Left ventricle myocardium inferior (tissue), 1 donor: ENCODE measurements at regions not wholly inside any gene's neighbourhood (a gene's known extent, or its start where the extent isn't known, plus 50 kb on each side); places are given as distances from the start of the nearest gene placed in this dataset.

Experiments used
- DNase-seq: peaks from one replicate; pipeline ENCODE4 v3.0.0-alpha.2; 2020
- H3K27ac ChIP-seq: fragments of 200-600 bp; replicated peaks from 2 replicates; pipeline ENCODE4 v1.8.0; 2021
- H3K27me3 ChIP-seq: fragments of 200-600 bp; 2 replicates; pipeline ENCODE4 v1.8.0; 2021; ENCODE audit warnings: low read depth
- H3K36me3 ChIP-seq: fragments of 200-600 bp; 2 replicates; pipeline ENCODE4 v1.8.0; 2021
- H3K4me1 ChIP-seq: fragments of 200-600 bp; 2 replicates; pipeline ENCODE4 v1.8.0; 2021
- H3K4me3 ChIP-seq: fragments of 200-600 bp; 2 replicates; pipeline ENCODE4 v1.8.0; 2021; ENCODE audit warnings: mild to moderate bottlenecking, moderate library complexity
- H3K9me3 ChIP-seq: fragments of 200-600 bp; replicated peaks from 2 replicates; pipeline ENCODE4 v1.8.0; 2021
- intact Hi-C: fragments of 100-400 bp; cut with micrococcal nuclease; formaldehyde crosslinking; loops from one replicate; pipeline ENCODE4 v1.11.0; 2022
- TF ChIP-seq, protein P1 (sequence below): fragments of 200-600 bp; IDR thresholded peaks from 2 replicates; pipeline ENCODE4 v1.8.0; 2021; ENCODE audit warnings: antibody characterized with exemption, mild to moderate bottlenecking, borderline replicate concordance
- donor health status: DM: no; HTN: yes; CAD: no; lungs with severe emphysema.

DNA sequence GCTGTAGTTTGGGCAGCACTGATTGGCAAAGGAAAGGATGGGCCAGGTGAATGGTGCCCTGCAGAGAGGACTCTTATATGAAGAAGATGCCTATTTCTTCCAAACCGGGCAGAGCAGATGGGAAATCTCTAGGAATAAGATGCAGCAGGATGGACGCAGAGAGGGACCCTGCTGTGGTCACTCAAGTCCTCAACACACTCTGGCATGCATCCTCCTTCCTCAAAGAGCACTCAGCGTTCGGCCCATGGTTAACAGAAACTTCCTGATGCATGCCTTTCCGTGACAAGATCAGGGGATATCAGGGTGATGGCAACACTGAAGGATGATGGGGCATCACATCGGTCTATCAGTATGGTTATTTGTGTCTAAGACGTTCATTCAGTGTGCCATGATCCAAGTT, 232.7 kb downstream of the TTC32 start:
- Histone ChIP-seq H3K36me3 (no peaks in the 10 kb centered on the region), H3K4me3 (no peak overlapping the region), H3K4me1 (peaks cover 28% of the 10 kb centered on the region), H3K9me3 (no peaks in the 10 kb centered on the region), H3K27ac (no peak overlapping the region), H3K27me3 (no peaks in the 10 kb centered on the region)
- intact Hi-C loops, result no loop called here
- TF ChIP-seq, protein P1, sequence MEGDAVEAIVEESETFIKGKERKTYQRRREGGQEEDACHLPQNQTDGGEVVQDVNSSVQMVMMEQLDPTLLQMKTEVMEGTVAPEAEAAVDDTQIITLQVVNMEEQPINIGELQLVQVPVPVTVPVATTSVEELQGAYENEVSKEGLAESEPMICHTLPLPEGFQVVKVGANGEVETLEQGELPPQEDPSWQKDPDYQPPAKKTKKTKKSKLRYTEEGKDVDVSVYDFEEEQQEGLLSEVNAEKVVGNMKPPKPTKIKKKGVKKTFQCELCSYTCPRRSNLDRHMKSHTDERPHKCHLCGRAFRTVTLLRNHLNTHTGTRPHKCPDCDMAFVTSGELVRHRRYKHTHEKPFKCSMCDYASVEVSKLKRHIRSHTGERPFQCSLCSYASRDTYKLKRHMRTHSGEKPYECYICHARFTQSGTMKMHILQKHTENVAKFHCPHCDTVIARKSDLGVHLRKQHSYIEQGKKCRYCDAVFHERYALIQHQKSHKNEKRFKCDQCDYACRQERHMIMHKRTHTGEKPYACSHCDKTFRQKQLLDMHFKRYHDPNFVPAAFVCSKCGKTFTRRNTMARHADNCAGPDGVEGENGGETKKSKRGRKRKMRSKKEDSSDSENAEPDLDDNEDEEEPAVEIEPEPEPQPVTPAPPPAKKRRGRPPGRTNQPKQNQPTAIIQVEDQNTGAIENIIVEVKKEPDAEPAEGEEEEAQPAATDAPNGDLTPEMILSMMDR, result no peak
- DNase-seq, result no peak

DNA sequence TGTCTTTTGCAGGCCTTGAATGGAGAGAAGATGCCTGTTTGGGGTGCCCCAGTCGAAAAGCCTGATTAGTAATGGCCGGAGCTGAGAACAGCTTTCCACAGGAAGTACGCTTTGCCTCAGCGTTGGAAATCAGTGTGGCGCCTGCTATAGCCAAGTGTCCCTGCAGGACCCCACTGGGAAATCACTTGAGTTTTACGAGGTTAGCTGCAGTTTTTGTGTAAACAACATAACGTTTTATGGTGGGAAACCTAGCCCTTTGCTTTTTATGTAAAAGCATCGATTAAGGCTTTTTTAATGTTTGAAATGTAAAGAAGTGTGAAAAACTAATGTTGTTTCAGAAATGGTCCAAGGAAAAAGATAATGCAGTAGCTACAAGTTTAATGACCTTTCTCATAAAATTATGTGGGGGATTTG, 234.2 kb downstream of the TTC32 start:
- Histone ChIP-seq H3K27me3 (no peaks in the 10 kb centered on the region), H3K27ac (peak overlapping the region; percentile 15), H3K4me3 (no peak overlapping the region), H3K4me1 (peaks cover 15% of the 10 kb centered on the region), H3K36me3 (no peaks in the 10 kb centered on the region), H3K9me3 (no peaks in the 10 kb centered on the region)
- DNase-seq, result no peak
- intact Hi-C loops, result no loop called here
- TF ChIP-seq, protein P1, result no peak

DNA sequence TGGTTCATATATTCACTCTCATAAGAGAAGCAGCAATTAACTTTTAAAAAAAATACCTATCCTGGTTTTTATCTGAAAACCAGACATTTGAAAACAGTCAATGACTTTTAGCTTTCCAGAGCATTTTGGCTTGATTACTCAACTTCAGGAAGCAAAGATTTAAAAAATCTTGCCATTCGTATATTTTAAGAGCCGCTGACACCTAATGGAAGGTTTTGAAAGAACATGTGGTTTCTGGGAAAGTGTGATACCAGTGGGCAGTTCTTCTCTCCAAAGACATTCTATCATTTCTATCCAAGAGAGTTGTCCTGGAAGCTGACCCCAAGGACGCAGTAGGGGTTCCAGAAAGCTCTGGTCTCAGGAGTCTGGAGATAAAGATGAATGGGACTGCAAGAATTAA, 234.7 kb downstream of the TTC32 start:
- peaks cover 14% of the 10 kb centered on the region for H3K4me1 ChIP-seq
- intact Hi-C loops, result no loop called here
- peak overlapping the region; percentile 15 for H3K27ac ChIP-seq
- no peaks in the 10 kb centered on the region for H3K9me3 ChIP-seq
- H3K27me3 ChIP-seq, result no peaks in the 10 kb centered on the region
- TF ChIP-seq, protein P1, result peak; percentile 23
- H3K4me3 ChIP-seq, result no peak overlapping the region
- no peak for DNase-seq
- H3K36me3 ChIP-seq, result no peaks in the 10 kb centered on the region

DNA sequence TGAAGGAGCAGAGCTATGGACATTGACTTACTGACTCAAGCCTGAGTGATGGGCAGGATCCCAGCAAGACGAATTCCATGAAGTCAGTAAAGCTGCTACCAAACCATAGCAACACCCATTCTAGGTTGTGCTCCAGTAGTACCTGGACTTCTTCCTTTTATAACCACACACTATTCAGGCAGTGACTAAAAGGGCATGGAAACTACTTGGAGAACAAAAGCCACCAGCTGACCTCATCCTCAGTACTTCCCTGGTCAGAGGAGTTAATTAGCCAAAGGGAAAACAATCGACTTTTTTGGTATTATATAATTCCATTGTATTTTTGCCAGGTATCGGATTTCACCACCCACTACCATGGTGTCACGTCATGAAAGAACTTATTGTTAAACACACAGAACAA, 237.1 kb downstream of the TTC32 start:
- no peak for DNase-seq
- no peaks in the 10 kb centered on the region for H3K36me3 ChIP-seq
- intact Hi-C loops, result no loop called here
- H3K9me3 ChIP-seq, result no peaks in the 10 kb centered on the region
- peaks cover 14% of the 10 kb centered on the region for H3K4me1 ChIP-seq
- TF ChIP-seq, protein P1, result no peak
- no peak overlapping the region for H3K4me3 ChIP-seq
- H3K27me3 ChIP-seq, result no peaks in the 10 kb centered on the region
- no peak overlapping the region for H3K27ac ChIP-seq

DNA sequence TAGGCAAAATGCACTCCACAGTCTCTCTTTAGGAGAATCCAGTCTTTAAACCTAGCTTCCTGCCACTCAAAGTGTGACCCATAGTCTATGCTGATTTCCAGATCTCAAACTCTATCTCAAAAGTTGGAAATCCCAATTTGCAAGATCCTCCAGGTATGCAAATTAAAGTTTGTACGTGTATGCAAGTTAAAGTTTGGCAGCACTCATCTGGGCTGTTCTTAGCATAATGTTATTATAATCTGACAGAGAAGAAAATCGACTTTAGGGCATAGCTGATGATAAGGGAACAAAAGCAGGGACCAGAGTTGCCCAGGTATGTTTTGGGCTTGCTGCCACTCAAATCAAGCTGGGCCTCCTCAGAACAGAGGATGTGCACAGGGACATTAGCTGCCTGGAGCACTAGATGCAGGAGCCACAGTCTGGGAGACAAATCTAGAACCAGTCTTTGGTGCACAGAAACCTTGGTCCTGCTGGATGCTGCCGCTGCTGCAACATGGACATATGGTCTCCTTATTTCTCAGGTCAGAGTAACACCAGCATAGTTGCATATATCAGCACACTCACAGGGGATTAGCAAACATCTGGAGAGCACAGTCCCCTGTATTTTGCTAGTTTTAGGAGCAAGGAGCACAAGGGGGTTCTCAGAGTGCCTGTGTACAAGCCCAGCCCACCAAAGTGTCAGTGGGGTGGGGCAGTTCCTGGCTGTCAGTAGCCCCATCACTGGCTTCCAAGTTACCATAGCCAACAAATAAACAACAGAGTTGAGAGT, 242.6 kb downstream of the TTC32 start:
- intact Hi-C loops, result no loop called here
- TF ChIP-seq, protein P1, result no peak
- H3K4me1 ChIP-seq, result no peaks in the 10 kb centered on the region
- no peak overlapping the region for H3K4me3 ChIP-seq
- H3K27ac ChIP-seq, result no peak overlapping the region
- H3K27me3 ChIP-seq, result no peaks in the 10 kb centered on the region
- H3K9me3 ChIP-seq, result no peaks in the 10 kb centered on the region
- no peaks in the 10 kb centered on the region for H3K36me3 ChIP-seq
- DNase-seq, result no peak
